ENCODE measurements at regions not wholly inside any gene's neighbourhood (a gene's known extent, or its start where the extent isn't known, plus 50 kb on each side); places are given as distances from the start of the nearest gene placed in this dataset.

DNA sequence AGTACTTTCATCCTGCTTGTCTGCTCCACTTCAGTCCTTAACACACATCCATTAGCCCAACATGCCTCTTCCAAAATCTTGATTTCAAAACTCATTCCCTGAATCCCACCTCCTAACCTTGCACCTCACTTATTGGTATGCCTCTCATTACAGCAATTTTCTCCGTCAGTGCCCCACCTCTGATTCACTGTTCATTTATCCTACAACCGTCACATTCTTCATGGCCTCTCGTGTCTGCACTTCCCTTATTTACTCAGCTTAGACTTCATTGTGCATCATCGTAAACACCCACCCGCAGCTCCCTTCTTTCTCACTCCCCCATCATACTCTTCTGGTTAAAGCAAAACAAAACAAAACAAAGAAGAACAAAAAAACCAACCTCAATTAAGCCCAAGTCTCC, 160.6 kb upstream of the HMGA2 start (continued):
- TF ChIP-seq RAD21 (IDR thresholded peaks at IDR 0.05; ENCODE audit: low read depth) = no peak

DNA sequence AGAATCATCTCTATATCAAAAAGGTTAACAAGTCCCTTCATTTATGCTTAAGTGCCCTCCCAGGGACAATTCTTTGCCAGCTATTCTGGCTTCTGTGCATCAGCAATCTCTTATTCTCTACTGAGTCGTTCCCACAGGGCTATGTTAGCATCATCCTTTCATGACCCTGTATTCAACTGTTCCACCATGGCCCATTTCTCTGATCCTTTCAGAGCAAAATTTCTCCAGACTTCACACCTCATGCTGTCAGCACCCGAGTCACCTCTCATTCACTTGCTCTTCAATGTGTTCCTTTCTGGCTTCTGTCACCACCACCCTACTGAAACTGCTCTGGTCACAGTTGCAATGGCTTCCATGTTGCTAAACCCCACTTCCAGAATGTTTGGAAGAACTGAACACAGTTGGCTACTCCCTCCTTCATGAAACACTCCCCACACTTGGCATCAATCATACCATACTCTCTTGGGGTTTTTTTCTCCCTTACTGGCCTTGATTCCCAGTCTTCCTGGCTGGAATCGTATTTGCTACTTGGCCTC, 159.5 kb upstream of the HMGA2 start:
- no peak for TF ChIP-seq POLR2A (IDR thresholded peaks at IDR 0.05; ENCODE audit: borderline replicate concordance, extremely low read depth, insufficient read depth, insufficient read length)
- no peak for TF ChIP-seq CEBPB (IDR thresholded peaks at IDR 0.05; ENCODE audit: low read depth)
- TF ChIP-seq ZNF274 (IDR thresholded peaks at IDR 0.05; ENCODE audit: low read depth, low read length) = no peak
- no peak for TF ChIP-seq TCF7L2 (IDR thresholded peaks at IDR 0.05; ENCODE audit: borderline replicate concordance, extremely low read depth, insufficient read depth, insufficient read length)
- TF ChIP-seq, protein P1, sequence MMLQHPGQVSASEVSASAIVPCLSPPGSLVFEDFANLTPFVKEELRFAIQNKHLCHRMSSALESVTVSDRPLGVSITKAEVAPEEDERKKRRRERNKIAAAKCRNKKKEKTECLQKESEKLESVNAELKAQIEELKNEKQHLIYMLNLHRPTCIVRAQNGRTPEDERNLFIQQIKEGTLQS (IDR thresholded peaks at IDR 0.05) = no peak
- TF ChIP-seq SRF (IDR thresholded peaks at IDR 0.05; ENCODE audit: low read depth) = no peak
- no peak for TF ChIP-seq ELF1 (IDR thresholded peaks at IDR 0.05; ENCODE audit: borderline replicate concordance, low read depth)
- TF ChIP-seq CBX3 (IDR thresholded peaks at IDR 0.05; ENCODE audit: low read depth) = no peak
- no peak for TF ChIP-seq FOSL1 (IDR thresholded peaks at IDR 0.05; ENCODE audit: low read depth)
- TF ChIP-seq, protein P2, sequence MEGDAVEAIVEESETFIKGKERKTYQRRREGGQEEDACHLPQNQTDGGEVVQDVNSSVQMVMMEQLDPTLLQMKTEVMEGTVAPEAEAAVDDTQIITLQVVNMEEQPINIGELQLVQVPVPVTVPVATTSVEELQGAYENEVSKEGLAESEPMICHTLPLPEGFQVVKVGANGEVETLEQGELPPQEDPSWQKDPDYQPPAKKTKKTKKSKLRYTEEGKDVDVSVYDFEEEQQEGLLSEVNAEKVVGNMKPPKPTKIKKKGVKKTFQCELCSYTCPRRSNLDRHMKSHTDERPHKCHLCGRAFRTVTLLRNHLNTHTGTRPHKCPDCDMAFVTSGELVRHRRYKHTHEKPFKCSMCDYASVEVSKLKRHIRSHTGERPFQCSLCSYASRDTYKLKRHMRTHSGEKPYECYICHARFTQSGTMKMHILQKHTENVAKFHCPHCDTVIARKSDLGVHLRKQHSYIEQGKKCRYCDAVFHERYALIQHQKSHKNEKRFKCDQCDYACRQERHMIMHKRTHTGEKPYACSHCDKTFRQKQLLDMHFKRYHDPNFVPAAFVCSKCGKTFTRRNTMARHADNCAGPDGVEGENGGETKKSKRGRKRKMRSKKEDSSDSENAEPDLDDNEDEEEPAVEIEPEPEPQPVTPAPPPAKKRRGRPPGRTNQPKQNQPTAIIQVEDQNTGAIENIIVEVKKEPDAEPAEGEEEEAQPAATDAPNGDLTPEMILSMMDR (IDR thresholded peaks at IDR 0.05 in 2 of 3, conservative IDR thresholded peaks at IDR 0.05 in 1 of 3; ENCODE audit: borderline replicate concordance in 1 of 3, insufficient read depth in 1 of 3, low read depth in 2 of 3, low read length in 2 of 3) = no peak
- TF ChIP-seq EZH2phosphoT487 (IDR thresholded peaks at IDR 0.05; ENCODE audit: borderline replicate concordance) = no peak
- no peak for TF ChIP-seq POLR2AphosphoS5 (IDR thresholded peaks at IDR 0.05; ENCODE audit: low read depth, low read length)
- TF ChIP-seq JUND (IDR thresholded peaks at IDR 0.05) = no peak
- TF ChIP-seq, protein P3, sequence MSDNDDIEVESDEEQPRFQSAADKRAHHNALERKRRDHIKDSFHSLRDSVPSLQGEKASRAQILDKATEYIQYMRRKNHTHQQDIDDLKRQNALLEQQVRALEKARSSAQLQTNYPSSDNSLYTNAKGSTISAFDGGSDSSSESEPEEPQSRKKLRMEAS (IDR thresholded peaks at IDR 0.05) = no peak
- intact Hi-C loops (cut with micrococcal nuclease) = no loop called here
- H2AFZ ChIP-seq (ENCODE audit: low read depth, low read length, poor library complexity, severe bottlenecking) = no peak overlapping the region
- peaks cover 3 to 36% of the 10 kb centered on the region in 2 experiments; a peak in 2 of 4 replicates for H3K4me1 ChIP-seq (ENCODE audit: control insufficient read depth in 1 of 2, insufficient read depth in 2 of 2, low read length in 2 of 2)
- ChIA-PET CTCF (no interaction called here), POLR2A (no interaction called here), RAD21 (ENCODE audit: low non-redundant PET in 1 of 2, low total read pairs in 2 of 2, uncharacterized antibody in 2 of 2, unreplicated experiment in 2 of 2) (no interaction called here)
- H3K9ac ChIP-seq (ENCODE audit: low read length) = no peak overlapping the region
- no peak for DNase-seq (ENCODE audit: low read depth, low spot score)
- H3K27ac ChIP-seq (ENCODE audit: low read depth, low read length) = no peak overlapping the region
- no peaks in the 10 kb centered on the region for H3K27me3 ChIP-seq (ENCODE audit: insufficient read depth, low read length)
- peaks cover 0 to 13% of the 10 kb centered on the region in 2 experiments; a peak in 1 of 4 replicates for H3K9me3 ChIP-seq (ENCODE audit: control insufficient read depth in 1 of 2, insufficient read depth in 1 of 2, low read depth in 1 of 2, low read length in 2 of 2)
- peaks cover 0 to 23% of the 10 kb centered on the region in 2 experiments; a peak in 2 of 4 replicates for H3K36me3 ChIP-seq (ENCODE audit: control insufficient read depth in 1 of 2, insufficient read depth in 2 of 2, low read length in 2 of 2)
- no peaks in the 10 kb centered on the region for H4K20me1 ChIP-seq (ENCODE audit: insufficient read depth)
- no TSS peak for BruUV-seq (replicated peaks)
- no peak for ATAC-seq
- no peak overlapping the region for H3K4me3 ChIP-seq (replicated peaks in 1 of 2; ENCODE audit: low read depth in 1 of 2, low read length in 2 of 2)
- no peak overlapping the region for H3K4me2 ChIP-seq (ENCODE audit: low read length)
- H3K79me2 ChIP-seq (ENCODE audit: insufficient read depth, low read length) = no peaks in the 10 kb centered on the region
- H3K9me2 ChIP-seq (ENCODE audit: insufficient read depth) = no peaks in the 10 kb centered on the region

Measured in HCT116 (cell line).